ENCODE measurements at regions not wholly inside any gene's neighbourhood (a gene's known extent, or its start where the extent isn't known, plus 50 kb on each side); places are given as distances from the start of the nearest gene placed in this dataset.

DNA sequence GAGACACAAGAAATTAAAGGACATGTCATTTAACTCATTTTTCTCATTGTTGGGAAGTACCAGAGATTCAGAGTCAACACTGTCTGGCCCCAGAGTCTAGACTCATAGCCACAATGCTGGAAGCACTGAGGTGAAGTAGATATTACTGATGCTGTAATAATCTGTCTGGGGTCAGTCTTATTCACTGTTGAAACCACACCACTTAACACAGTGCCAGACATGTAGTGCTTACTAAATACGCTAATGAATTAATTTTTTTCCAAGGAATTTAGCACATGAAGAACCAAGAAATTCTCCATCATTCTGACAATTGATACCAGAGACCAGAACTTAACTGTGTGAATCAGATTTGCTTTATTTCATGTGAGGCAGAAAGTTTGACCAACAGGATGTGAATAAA is 150.8 kb upstream of the STAC start:
- TF ChIP-seq POLR2A (IDR thresholded peaks at IDR 0.05; ENCODE audit: low read depth, low read length) (no peak), TAF1 (IDR thresholded peaks at IDR 0.05; ENCODE audit: borderline replicate concordance, low read depth, low read length) (no peak), POLR2AphosphoS5 (IDR thresholded peaks at IDR 0.05; ENCODE audit: low read depth, low read length) (no peak)
